HG03521 (cell line): ENCODE measurements at regions not wholly inside any gene's neighbourhood (a gene's known extent, or its start where the extent isn't known, plus 50 kb on each side); places are given as distances from the start of the nearest gene placed in this dataset.
"Not testable (repeated sequence)": the region's sequence is repeated elsewhere in the genome, so short reads cannot be mapped to it uniquely, and the experiment has no call there.

Experiments
- ATAC-seq: cut with Tn5 transposase; IDR thresholded peaks from one replicate; pipeline ENCODE4 v1.9.1; 2021; ENCODE audit warnings: mild to moderate bottlenecking, moderate library complexity; ENCODE audit not compliant: unreplicated experiment

GRCh38 chr2:57232341-57232740, 814.3 kb upstream of the VRK2 start:
- ATAC-seq = not testable (repeated sequence)

- ATAC-seq = not testable (repeated sequence)
Observed at GRCh38 chr2:57251495-57251894, 795.1 kb upstream of the VRK2 start.

- ATAC-seq = not testable (repeated sequence)
Observed at GRCh38 chr2:57276408-57276807, 770.2 kb upstream of the VRK2 start.

GRCh38 chr2:57278451-57278850, 768.2 kb upstream of the VRK2 start:
- ATAC-seq = no peak

- no peak for ATAC-seq
Observed at GRCh38 chr2:57291209-57291608, 755.4 kb upstream of the VRK2 start.

- no peak for ATAC-seq
Observed at GRCh38 chr2:57296795-57297517, 749.6 kb upstream of the VRK2 start.

- ATAC-seq = no peak
Observed at GRCh38 chr2:57313678-57314077, 732.9 kb upstream of the VRK2 start.

- no peak for ATAC-seq
Observed at GRCh38 chr2:57314682-57315081, 731.9 kb upstream of the VRK2 start.

GRCh38 chr2:57330447-57330846, 716.2 kb upstream of the VRK2 start:
- ATAC-seq = no peak

GRCh38 chr2:57333221-57333620, 713.4 kb upstream of the VRK2 start:
- ATAC-seq = no peak

GRCh38 chr2:57343391-57344006, 703.1 kb upstream of the VRK2 start:
- no peak for ATAC-seq

GRCh38 chr2:57368190-57368589, 678.4 kb upstream of the VRK2 start:
- no peak for ATAC-seq

GRCh38 chr2:57370882-57371585, 675.6 kb upstream of the VRK2 start:
- ATAC-seq = no peak

GRCh38 chr2:57372237-57372984, 674.2 kb upstream of the VRK2 start:
- ATAC-seq = no peak

- ATAC-seq = no peak
Observed at GRCh38 chr2:57373530-57373929, 673.1 kb upstream of the VRK2 start.

GRCh38 chr2:57376985-57377384, 669.6 kb upstream of the VRK2 start:
- ATAC-seq = no peak

- no peak for ATAC-seq
Observed at GRCh38 chr2:57386305-57386704, 660.3 kb upstream of the VRK2 start.

GRCh38 chr2:57396355-57397098, 650.1 kb upstream of the VRK2 start:
- ATAC-seq = no peak

- no peak for ATAC-seq
Observed at GRCh38 chr2:57397550-57398360, 648.9 kb upstream of the VRK2 start.

- no peak for ATAC-seq
Observed at GRCh38 chr2:57399057-57399456, 647.5 kb upstream of the VRK2 start.
